Stimulated activated CD8-positive, alpha-beta memory T cell treated with anti-CD3 and anti-CD28 coated beads, Interleukin-4, amount 100 ng/mL, for 4 hours (primary cell): ENCODE measurements at regions not wholly inside any gene's neighbourhood (a gene's known extent, or its start where the extent isn't known, plus 50 kb on each side); places are given as distances from the start of the nearest gene placed in this dataset.
"Not testable (repeated sequence)": the region's sequence is repeated elsewhere in the genome, so short reads cannot be mapped to it uniquely, and the experiment has no call there.

Experiments
- DNase-seq, 2 donors: peaks; one replicate each; pipeline ENCODE4 v3.0.0-alpha.2; 2020; ENCODE audit warnings: low read depth in 2 of 2, low spot score in 1 of 2

GRCh38 chr16:17032332-17032731 lies 438.4 kb downstream of the XYLT1 start:
- no peak for DNase-seq

- no peak for DNase-seq
Observed at GRCh38 chr16:17034477-17035252, 436.1 kb downstream of the XYLT1 start.

GRCh38 chr16:17037499-17037898 lies 433.3 kb downstream of the XYLT1 start:
- no peak for DNase-seq

- no peak for DNase-seq
Observed at GRCh38 chr16:17038415-17038814, 432.3 kb downstream of the XYLT1 start.

GRCh38 chr16:17049109-17049508 lies 421.7 kb downstream of the XYLT1 start:
- DNase-seq, result not testable (repeated sequence)

- DNase-seq, result no peak
Observed at GRCh38 chr16:17050468-17050867, 420.3 kb downstream of the XYLT1 start.
